OCI-LY7 (cell line): ENCODE measurements at regions not wholly inside any gene's neighbourhood (a gene's known extent, or its start where the extent isn't known, plus 50 kb on each side); places are given as distances from the start of the nearest gene placed in this dataset.
"Not testable (repeated sequence)": the region's sequence is repeated elsewhere in the genome, so short reads cannot be mapped to it uniquely, and the experiment has no call there.

Experiments
- BruUV-seq: library from RNA; stranded (reverse); fragments of 400-500 nt; replicated peaks from 2 replicates; lab custom pipeline; 2021; lab: Mats Ljungman, UMichigan
- CTCF ChIA-PET: fragments of 300-600 bp; sonication (Branson Sonifier 250); formaldehyde crosslinking; loops from one replicate; lab custom pipeline; 2022; ENCODE audit warnings: antibody characterized with exemption; ENCODE audit not compliant: unreplicated experiment; lab: Charles Lee
- POLR2A ChIA-PET: fragments of 300-600 bp; sonication (Branson Sonifier 250); formaldehyde crosslinking; loops from one replicate; lab custom pipeline; 2022; ENCODE audit warnings: antibody characterized with exemption; lab: Charles Lee
- DNase-seq: peaks from one replicate; pipeline ENCODE4 v3.0.0-alpha.2; 2015; ENCODE audit warnings: low spot score
- H2AFZ ChIP-seq: fragments of 200-600 bp; sonication (generic), shearing (Covaris generic); 2 replicates; pipeline ENCODE4 v1.6.1; 2014; ENCODE audit warnings: mild to moderate bottlenecking, antibody characterized with exemption, low read length, moderate library complexity
- H3K27ac ChIP-seq: fragments of 200-600 bp; sonication (generic); 2 replicates; pipeline ENCODE4 v1.5.1; 2014; ENCODE audit warnings: mixed run types, low read depth, mild to moderate bottlenecking, moderate library complexity, low read length, inconsistent platforms; ENCODE audit not compliant: poor library complexity, severe bottlenecking
- H3K36me3 ChIP-seq: fragments of 200-600 bp; sonication (generic); 2 replicates; pipeline ENCODE4 v1.6.1; 2014; ENCODE audit warnings: mild to moderate bottlenecking, antibody characterized with exemption, low read length, moderate library complexity, mixed read lengths; ENCODE audit not compliant: insufficient read depth
- H3K4me1 ChIP-seq: fragments of 200-600 bp; sonication (generic); 2 replicates; pipeline ENCODE4 v1.5.1; 2014; ENCODE audit warnings: mild to moderate bottlenecking, low read length; ENCODE audit not compliant: insufficient read depth, poor library complexity, severe bottlenecking
- H3K4me2 ChIP-seq: fragments of 200-600 bp; sonication (generic); 2 replicates; pipeline ENCODE4 v1.6.1; 2014; ENCODE audit warnings: mild to moderate bottlenecking, low read length
- H3K4me3 ChIP-seq: fragments of 200-600 bp; sonication (generic); 2 replicates; pipeline ENCODE4 v1.5.1; 2014; ENCODE audit warnings: mild to moderate bottlenecking, low read depth, low read length; ENCODE audit not compliant: poor library complexity, severe bottlenecking
- H3K79me2 ChIP-seq: fragments of 200-600 bp; sonication (generic); 2 replicates; pipeline ENCODE4 v1.6.1; 2016; ENCODE audit warnings: low read depth, mild to moderate bottlenecking, low read length, moderate library complexity, mixed read lengths; ENCODE audit not compliant: insufficient read depth
- H3K9me2 ChIP-seq: fragments of 200-600 bp; sonication (generic); 2 replicates; pipeline ENCODE4 v1.6.1; 2016; ENCODE audit warnings: mild to moderate bottlenecking, low read length, mixed read lengths; ENCODE audit not compliant: insufficient read depth
- H3K9me3 ChIP-seq: fragments of 200-600 bp; sonication (generic); 2 replicates; pipeline ENCODE4 v1.6.1; 2014; ENCODE audit warnings: mild to moderate bottlenecking, mixed run types, low read length, mixed read lengths
- H4K20me1 ChIP-seq: fragments of 200-600 bp; sonication (generic); 2 replicates; pipeline ENCODE4 v1.6.1; 2014; ENCODE audit warnings: mild to moderate bottlenecking, antibody characterized with exemption, low read length, moderate library complexity, mixed read lengths; ENCODE audit not compliant: insufficient read depth
- CTCF ChIP-seq: fragments of 200-600 bp; sonication (generic); conservative IDR thresholded peaks from 2 replicates; pipeline ENCODE4 v1.5.1; 2014; ENCODE audit warnings: mild to moderate bottlenecking, antibody characterized with exemption, low read length, moderate library complexity, mixed read lengths
- EZH2phosphoT487 ChIP-seq: fragments of 200-600 bp; sonication (generic); IDR thresholded peaks from 2 replicates; pipeline ENCODE4 v1.6.1; 2018; ENCODE audit warnings: low read depth, borderline replicate concordance, mild to moderate bottlenecking, mixed run types, antibody characterized with exemption, low read length, moderate library complexity, mixed read lengths
- intact Hi-C: fragments of 100-400 bp; cut with micrococcal nuclease; formaldehyde crosslinking; loops from one replicate; pipeline ENCODE4 v1.10.0; 2022; ENCODE audit not compliant: unreplicated experiment

GRCh38 chr1:148386617-148387016 lies 96.5 kb downstream of the PPIAL4G start:
- 0 out of 2 replicates have a peak, but pooled peaks cover 9% of the 10 kb centered on the region for H3K9me3 ChIP-seq
- H4K20me1 ChIP-seq = no peaks in the 10 kb centered on the region
- no peak overlapping the region for H3K4me3 ChIP-seq
- intact Hi-C loops = no loop called here
- no peaks in the 10 kb centered on the region for H3K36me3 ChIP-seq
- DNase-seq = no peak
- H3K9me2 ChIP-seq = no peaks in the 10 kb centered on the region
- CTCF ChIA-PET = no interaction called here
- H3K27ac ChIP-seq = no peak overlapping the region
- H3K4me1 ChIP-seq = peaks cover 22% of the 10 kb centered on the region
- no peak overlapping the region for H3K4me2 ChIP-seq
- TF ChIP-seq EZH2phosphoT487 (no peak), CTCF (no peak)
- POLR2A ChIA-PET = no interaction called here
- no TSS peak for BruUV-seq
- H2AFZ ChIP-seq = no peak overlapping the region
- H3K79me2 ChIP-seq = no peaks in the 10 kb centered on the region

- H3K4me2 ChIP-seq, H3K9me2 ChIP-seq, H2AFZ ChIP-seq, intact Hi-C loops, H3K79me2 ChIP-seq, POLR2A ChIA-PET, H3K4me3 ChIP-seq, H3K9me3 ChIP-seq, BruUV-seq, CTCF ChIA-PET, H4K20me1 ChIP-seq, H3K36me3 ChIP-seq, DNase-seq, H3K27ac ChIP-seq: not testable (repeated sequence)
- peaks cover 20% of the 10 kb centered on the region for H3K4me1 ChIP-seq
Observed at GRCh38 chr1:148386031-148386398, 97.1 kb downstream of the PPIAL4G start.

DNA sequence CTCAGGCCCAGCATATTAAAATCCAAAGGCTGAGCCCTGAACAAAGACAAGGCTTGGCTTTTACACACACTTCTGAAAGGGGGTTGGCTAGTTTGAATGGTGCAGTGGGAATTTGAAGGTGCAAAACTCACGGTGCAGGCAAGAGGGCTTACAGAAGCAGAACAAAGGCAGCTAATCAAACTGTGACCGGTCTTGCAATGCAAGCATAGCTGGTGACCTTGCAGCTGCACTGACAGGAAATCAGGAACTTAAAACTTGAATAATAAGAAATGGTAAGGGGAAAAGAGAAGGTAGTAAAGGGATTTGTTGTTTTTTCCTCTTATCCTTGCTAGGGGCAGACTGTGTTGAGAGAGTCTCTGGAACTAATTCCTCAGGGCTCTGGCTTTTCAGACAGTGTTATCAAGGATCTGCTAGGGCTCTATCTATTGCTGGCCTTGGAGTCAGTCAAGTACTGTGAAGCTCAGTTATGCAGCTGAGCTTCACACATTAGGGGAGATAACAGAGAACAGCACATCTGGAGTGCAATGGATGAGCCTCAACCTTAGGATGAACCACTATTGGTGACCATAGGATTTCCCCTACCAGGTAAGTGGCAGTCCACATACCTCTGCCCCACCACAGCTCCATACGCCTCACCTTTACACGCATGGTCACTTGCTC lies 97.6 kb downstream of the PPIAL4G start:
- no TSS peak for BruUV-seq
- 0 out of 2 replicates have a peak, but pooled peaks cover 9% of the 10 kb centered on the region for H3K9me3 ChIP-seq
- no peak overlapping the region for H3K4me3 ChIP-seq
- H3K4me1 ChIP-seq = peaks cover 20% of the 10 kb centered on the region
- peak; percentile 59 for DNase-seq
- intact Hi-C loops = no loop called here
- H3K36me3 ChIP-seq = no peaks in the 10 kb centered on the region
- no peak for TF ChIP-seq CTCF
- TF ChIP-seq EZH2phosphoT487 = no peak
- ChIA-PET POLR2A (interaction anchor here (0.6 kb wide), 1 partner anchor 33 kb away, joined by 3 read pairs; no protein-coding TSS in a partner anchor), CTCF (no interaction called here)
- H2AFZ ChIP-seq = no peak overlapping the region; the same call in 1 of the 2 replicates
- H4K20me1 ChIP-seq = no peaks in the 10 kb centered on the region
- H3K79me2 ChIP-seq = no peaks in the 10 kb centered on the region
- no peak overlapping the region for H3K4me2 ChIP-seq
- H3K9me2 ChIP-seq = no peaks in the 10 kb centered on the region
- no peak overlapping the region for H3K27ac ChIP-seq
